ENCODE measurements at regions not wholly inside any gene's neighbourhood (a gene's known extent, or its start where the extent isn't known, plus 50 kb on each side); places are given as distances from the start of the nearest gene placed in this dataset.

GRCh38 chr11:114982141-114982540, 303.8 kb downstream of the NXPE2 start:
- Histone ChIP-seq H3K36me3 (ENCODE audit: control insufficient read depth in 4 of 4, insufficient read depth in 3 of 4, low read depth in 1 of 4, low read length in 3 of 4) (no peaks in the 10 kb centered on the region), H3K27ac (ENCODE audit: low read depth in 1 of 2, low read length in 2 of 2) (no peak overlapping the region), H3K4me1 (ENCODE audit: control insufficient read depth in 4 of 4, insufficient read depth in 4 of 4, low read length in 3 of 4) (no peaks in the 10 kb centered on the region), H3K9ac (ENCODE audit: low read depth in 1 of 2, low read length in 2 of 2) (no peak overlapping the region), H3K27me3 (ENCODE audit: control insufficient read depth in 4 of 4, insufficient read depth in 4 of 4, low read length in 3 of 4) (peaks cover 0 to 4% (median 0%) of the 10 kb centered on the region in 4 donors), H3K4me3 (ENCODE audit: low read depth in 1 of 3, low read length in 3 of 3) (no peak overlapping the region), H3K9me3 (ENCODE audit: control insufficient read depth in 4 of 4, low read length in 3 of 4) (no peaks in the 10 kb centered on the region)
- TF ChIP-seq GABPA (IDR thresholded peaks at IDR 0.05 in 1 of 2, conservative IDR thresholded peaks at IDR 0.05 in 1 of 2), result no peak
- no peak for TF ChIP-seq NR2F2 (IDR thresholded peaks at IDR 0.05)
- TF ChIP-seq ZBTB33 (IDR thresholded peaks at IDR 0.05), result no peak
- TF ChIP-seq JUND (IDR thresholded peaks at IDR 0.05), result no peak
- no peak for TF ChIP-seq MAX (IDR thresholded peaks at IDR 0.05)
- TF ChIP-seq TAF1 (conservative IDR thresholded peaks at IDR 0.05), result no peak
- no peak for TF ChIP-seq FOXA2 (IDR thresholded peaks at IDR 0.05)
- TF ChIP-seq EGR1 (IDR thresholded peaks at IDR 0.05; ENCODE audit: low read depth in 2 of 2), result no peak
- DNase-seq (ENCODE audit: low spot score), result no peak
- WGBS, result 65% methylated on average over 1 of the region's 1 CpG

- WGBS, result 72% methylated on average over 9 of the region's 9 CpGs
- Histone ChIP-seq H3K36me3 (ENCODE audit: control insufficient read depth in 4 of 4, insufficient read depth in 3 of 4, low read depth in 1 of 4, low read length in 3 of 4) (no peaks in the 10 kb centered on the region), H3K27ac (ENCODE audit: low read depth in 1 of 2, low read length in 2 of 2) (no peak overlapping the region), H3K9me3 (ENCODE audit: control insufficient read depth in 4 of 4, low read length in 3 of 4) (no peaks in the 10 kb centered on the region), H3K4me1 (ENCODE audit: control insufficient read depth in 4 of 4, insufficient read depth in 4 of 4, low read length in 3 of 4) (no peaks in the 10 kb centered on the region), H3K4me3 (ENCODE audit: low read depth in 1 of 3, low read length in 3 of 3) (no peak overlapping the region), H3K27me3 (ENCODE audit: control insufficient read depth in 4 of 4, insufficient read depth in 4 of 4, low read length in 3 of 4) (no peaks in the 10 kb centered on the region), H3K9ac (ENCODE audit: low read depth in 1 of 2, low read length in 2 of 2) (no peak overlapping the region)
- no peak for DNase-seq (ENCODE audit: low spot score)
- TF ChIP-seq ZBTB33 (IDR thresholded peaks at IDR 0.05), result no peak
- TF ChIP-seq HNF4G (IDR thresholded peaks at IDR 0.05), result no peak
- no peak for TF ChIP-seq REST (IDR thresholded peaks at IDR 0.05)
- no peak for TF ChIP-seq JUND (IDR thresholded peaks at IDR 0.05)
- TF ChIP-seq FOXA2 (IDR thresholded peaks at IDR 0.05), result no peak
- TF ChIP-seq GABPA (IDR thresholded peaks at IDR 0.05 in 1 of 2, conservative IDR thresholded peaks at IDR 0.05 in 1 of 2), result no peak
- no peak for TF ChIP-seq MAX (IDR thresholded peaks at IDR 0.05)
- no peak for TF ChIP-seq NR2F2 (IDR thresholded peaks at IDR 0.05)
- TF ChIP-seq TAF1 (conservative IDR thresholded peaks at IDR 0.05), result no peak
- TF ChIP-seq FOXA1 (IDR thresholded peaks at IDR 0.05), result no peak
- no peak for TF ChIP-seq HNF4A (conservative IDR thresholded peaks at IDR 0.05)
- TF ChIP-seq YY1 (IDR thresholded peaks at IDR 0.05), result no peak
- no peak for TF ChIP-seq EGR1 (IDR thresholded peaks at IDR 0.05; ENCODE audit: low read depth in 2 of 2)
- no peak for TF ChIP-seq RAD21 (IDR thresholded peaks at IDR 0.05)
- no peak for TF ChIP-seq RXRA (IDR thresholded peaks at IDR 0.05)
Observed at GRCh38 chr11:114984611-114985163, 306.4 kb downstream of the NXPE2 start.
